ENCODE measurements at regions not wholly inside any gene's neighbourhood (a gene's known extent, or its start where the extent isn't known, plus 50 kb on each side); places are given as distances from the start of the nearest gene placed in this dataset.

GRCh38 chr1:198948895-198949659, 310.2 kb downstream of the PTPRC start:
- no peak for TF ChIP-seq CTCF (IDR thresholded peaks at IDR 0.05; ENCODE audit: low read depth, low read length)
- no peak for TF ChIP-seq EZH2phosphoT487 (IDR thresholded peaks at IDR 0.05; ENCODE audit: low read depth)

Measured in OCI-LY3 (cell line).